H1 (cell line): ENCODE measurements at regions not wholly inside any gene's neighbourhood (a gene's known extent, or its start where the extent isn't known, plus 50 kb on each side); places are given as distances from the start of the nearest gene placed in this dataset.

ENCODE experiments used
- CTCF ChIA-PET: fragments of 300-600 bp; sonication (Branson Sonifier 250); formaldehyde crosslinking; loops from one replicate; lab custom pipeline; 2021; ENCODE audit not compliant: partially characterized antibody; lab: Charles Lee
- POLR2A ChIA-PET: fragments of 300-600 bp; sonication (Branson Sonifier 250); formaldehyde crosslinking; loops from one replicate; lab custom pipeline; 2021; ENCODE audit warnings: inconsistent platforms; ENCODE audit not compliant: partially characterized antibody; lab: Charles Lee
- DNase-seq, 2 experiments: peaks; one replicate each; pipeline versions ENCODE4 v3.0.0 to v3.0.0-alpha.2; 2010 to 2022; ENCODE audit warnings: low spot score in 2 of 2, low read depth in 1 of 2, mixed read lengths in 1 of 2
- FAIRE-seq: peaks from 2 replicates; lab custom pipeline; 2011; peaks lifted over from hg19 to GRCh38; lab: Jason Lieb, UNC
- H2AFZ ChIP-seq: 2 replicates; pipeline ENCODE4 v1.8.1; 2012; ENCODE audit warnings: low read length, inconsistent platforms
- H2AK5ac ChIP-seq: 2 replicates; pipeline ENCODE4 v1.6.1; 2013; ENCODE audit warnings: low read depth, low read length
- H2BK120ac ChIP-seq: replicated peaks from 2 replicates; pipeline ENCODE3; 2013; ENCODE audit warnings: low read depth, low read length, inconsistent platforms
- H2BK12ac ChIP-seq: 2 replicates; pipeline ENCODE4 v1.6.1; 2013; ENCODE audit warnings: low read depth, low read length
- H2BK15ac ChIP-seq: 2 replicates; pipeline ENCODE4 v1.6.1; 2013; ENCODE audit warnings: low read length
- H2BK20ac ChIP-seq: 2 replicates; pipeline ENCODE4 v1.6.1; 2013; ENCODE audit warnings: low read length
- H2BK5ac ChIP-seq: 2 replicates; pipeline ENCODE4 v1.6.1; 2013; ENCODE audit warnings: low read depth, low read length
- H3K14ac ChIP-seq: 2 replicates; pipeline ENCODE4 v1.6.1; 2013; ENCODE audit warnings: inconsistent platforms; ENCODE audit not compliant: insufficient read length
- H3K18ac ChIP-seq: 2 replicates; pipeline ENCODE4 v1.6.1; 2013; ENCODE audit warnings: low read length; ENCODE audit errors: extremely low read depth
- H3K23ac ChIP-seq: 2 replicates; pipeline ENCODE4 v1.6.1; 2013; ENCODE audit warnings: inconsistent platforms; ENCODE audit not compliant: insufficient read length
- H3K23me2 ChIP-seq: 2 replicates; pipeline ENCODE4 v1.6.1; 2013; ENCODE audit warnings: low read depth, low read length
- H3K27ac ChIP-seq: 2 replicates; pipeline ENCODE4 v1.6.1; 2011; ENCODE audit warnings: low read depth, low read length, inconsistent platforms
- H3K27me3 ChIP-seq, 4 experiments: replicated peaks in 1 of 4; 1 replicate in 1 of 4; 2 replicates in 3 of 4; pipeline versions ENCODE4 v1.6.1 to v1.8.1; 2011 to 2013; ENCODE audit warnings: low read length in 3 of 4, mild to moderate bottlenecking in 3 of 4, inconsistent platforms in 2 of 4, mixed read lengths in 2 of 4, moderate library complexity in 1 of 4; ENCODE audit not compliant: control insufficient read depth in 3 of 4, insufficient read depth in 3 of 4; ENCODE audit errors: extremely low read depth in 1 of 4
- H3K36me3 ChIP-seq, 4 experiments: 2 replicates each; pipeline versions ENCODE4 v1.6.1 to v1.8.1; 2011 to 2013; ENCODE audit warnings: mild to moderate bottlenecking in 4 of 4, low read length in 3 of 4, moderate library complexity in 2 of 4, control low read depth in 1 of 4, inconsistent platforms in 1 of 4; ENCODE audit not compliant: insufficient read depth in 4 of 4, control insufficient read depth in 2 of 4
- H3K4ac ChIP-seq: replicated peaks from 2 replicates; pipeline ENCODE3; 2013; ENCODE audit warnings: low read length, low read depth, mixed read lengths, inconsistent platforms; ENCODE audit not compliant: insufficient read length
- H3K4me1 ChIP-seq, 4 experiments: replicated peaks in 1 of 4; 1 replicate in 1 of 4; 2 replicates in 3 of 4; pipeline versions ENCODE4 v1.6.1 to v1.8.1; 2011 to 2013; ENCODE audit warnings: low read length in 3 of 4, inconsistent platforms in 2 of 4, mixed read lengths in 1 of 4; ENCODE audit not compliant: insufficient read depth in 4 of 4, control insufficient read depth in 3 of 4
- H3K4me2 ChIP-seq, 2 experiments: 2 replicates each; pipeline versions ENCODE4 v1.6.1 to v1.8.1; 2011 to 2013; ENCODE audit warnings: low read depth in 2 of 2, low read length in 2 of 2, control low read depth in 1 of 2, inconsistent platforms in 1 of 2, mild to moderate bottlenecking in 1 of 2; ENCODE audit not compliant: insufficient read depth in 1 of 2
- H3K4me3 ChIP-seq, 4 experiments: fragments of 200-600, 300-600 bp in 1 of 4; sonication (generic), shearing (Covaris generic), sonication (Bioruptor Twin) in 1 of 4; 2 replicates each; pipeline versions ENCODE4 v1.5.1 to v1.8.1; 2011 to 2016; ENCODE audit warnings: low read length in 4 of 4, low read depth in 3 of 4, control low read depth in 2 of 4, inconsistent platforms in 2 of 4, mild to moderate bottlenecking in 2 of 4, mixed read lengths in 1 of 4, moderate library complexity in 1 of 4; ENCODE audit not compliant: insufficient read depth in 2 of 4; ENCODE audit errors: extremely low read depth in 1 of 4
- H3K56ac ChIP-seq: replicated peaks from 2 replicates; pipeline ENCODE3; 2013; ENCODE audit warnings: low read depth, mild to moderate bottlenecking, mixed read lengths, low read length, inconsistent platforms; ENCODE audit not compliant: insufficient read length
- H3K79me1 ChIP-seq: 2 replicates; pipeline ENCODE4 v1.6.1; 2013; ENCODE audit warnings: low read depth, low read length, control low read depth
- H3K79me2 ChIP-seq, 2 experiments: 2 replicates each; pipeline versions ENCODE4 v1.6.1 to v1.8.1; 2012 to 2013; ENCODE audit warnings: low read length in 2 of 2, mild to moderate bottlenecking in 2 of 2, inconsistent platforms in 1 of 2; ENCODE audit not compliant: insufficient read depth in 2 of 2, control insufficient read depth in 1 of 2
- H3K9ac ChIP-seq, 4 experiments: replicated peaks in 1 of 4; 1 replicate in 1 of 4; 2 replicates in 3 of 4; pipeline versions ENCODE4 v1.6.1 to v1.8.1; 2011 to 2013; ENCODE audit warnings: low read depth in 3 of 4, low read length in 3 of 4, control low read depth in 2 of 4, mild to moderate bottlenecking in 2 of 4, moderate library complexity in 2 of 4, inconsistent platforms in 1 of 4; ENCODE audit errors: extremely low read depth in 1 of 4
- H3K9me3 ChIP-seq, 2 experiments: 2 replicates each; pipeline versions ENCODE4 v1.6.1 to v1.8.1; 2012 to 2013; ENCODE audit warnings: mild to moderate bottlenecking in 2 of 2, moderate library complexity in 2 of 2, control low read depth in 1 of 2, inconsistent platforms in 1 of 2, low read depth in 1 of 2, low read length in 1 of 2, mixed read lengths in 1 of 2; ENCODE audit not compliant: insufficient read depth in 2 of 2
- H4K20me1 ChIP-seq, 2 experiments: replicated peaks in 1 of 2; 2 replicates each; pipeline versions ENCODE3 to v1.8.1; 2011 to 2013; ENCODE audit warnings: inconsistent platforms in 2 of 2, low read length in 2 of 2, mild to moderate bottlenecking in 1 of 2; ENCODE audit not compliant: insufficient read depth in 2 of 2, control insufficient read depth in 1 of 2
- H4K5ac ChIP-seq: 2 replicates; pipeline ENCODE4 v1.6.1; 2013; ENCODE audit warnings: low read length, low read depth, mixed read lengths, inconsistent platforms; ENCODE audit not compliant: insufficient read length
- H4K8ac ChIP-seq: 2 replicates; pipeline ENCODE4 v1.8.0; 2013; ENCODE audit warnings: mild to moderate bottlenecking, moderate library complexity, low read length, inconsistent platforms; ENCODE audit not compliant: insufficient read depth; ENCODE audit errors: extremely low read depth
- H4K91ac ChIP-seq: replicated peaks from 2 replicates; pipeline ENCODE3; 2013; ENCODE audit warnings: low read length, mixed read lengths, inconsistent platforms; ENCODE audit not compliant: insufficient read length
- CBX5 ChIP-seq: fragments of 300-800, 300-1000 bp; sonication (generic); IDR thresholded peaks from 2 replicates; pipeline ENCODE4 v1.7.1; 2016; ENCODE audit warnings: antibody characterized with exemption, low read length, low read depth
- MAFK ChIP-seq: IDR thresholded peaks from 2 replicates; pipeline ENCODE4 v1.6.1; 2012; ENCODE audit warnings: low read depth, mild to moderate bottlenecking, improper control_type of control experiment, low read length
- WGBS, 2 experiments: shearing (Covaris generic) in 1 of 2; methylation state at CpG; one replicate each; pipeline versions ENCODE4 v1.1.6 to v1.1.7; 2013 to 2015; ENCODE audit warnings: low lambda C conversion rate in 2 of 2, mixed read lengths in 2 of 2, inconsistent platforms in 1 of 2, low coverage in 1 of 2, missing lambda C conversion rate in 1 of 2; ENCODE audit not compliant: insufficient replicate concordance in 2 of 2, insufficient coverage in 1 of 2, insufficient read length in 1 of 2; ENCODE audit errors: extremely low coverage in 1 of 2, missing lambda C conversion rate in 1 of 2; 5-methylcytosine and 5-hydroxymethylcytosine counted together

DNA sequence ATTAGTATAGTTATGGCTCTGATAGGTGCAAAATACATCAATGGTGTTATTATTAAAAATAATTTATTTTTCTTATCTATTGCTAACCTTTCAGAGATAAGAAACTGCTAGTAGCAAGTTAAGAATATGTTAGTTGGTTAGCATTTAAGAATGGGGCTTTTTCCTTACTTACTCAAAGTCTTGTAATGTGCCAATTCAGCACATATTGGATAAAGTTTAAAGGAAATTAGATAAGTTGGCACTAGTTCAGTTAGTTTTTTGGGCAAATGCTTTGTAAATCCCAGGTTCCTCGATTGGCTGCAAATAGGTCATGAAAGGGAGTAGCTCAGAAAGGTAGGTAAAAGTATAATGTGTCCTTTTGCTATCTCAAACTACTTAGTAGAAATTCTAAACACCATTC is 2806.7 kb downstream of the PCDH9 start:
- ChIA-PET CTCF (no interaction called here), POLR2A (no interaction called here)
- no peaks in the 10 kb centered on the region for H3K36me3 ChIP-seq
- no peaks in the 10 kb centered on the region for H3K23me2 ChIP-seq
- no peak overlapping the region for H3K23ac ChIP-seq
- no peak overlapping the region for H3K9ac ChIP-seq
- no peaks in the 10 kb centered on the region for H3K79me1 ChIP-seq
- no peak overlapping the region for H3K27ac ChIP-seq
- H3K4me3 ChIP-seq: no peak overlapping the region
- H4K20me1 ChIP-seq: no peaks in the 10 kb centered on the region
- no peak overlapping the region for H3K4ac ChIP-seq
- no peaks in the 10 kb centered on the region for H3K27me3 ChIP-seq
- no peak overlapping the region for H4K8ac ChIP-seq
- FAIRE-seq: no peak
- DNase-seq: no peak
- no peak overlapping the region for H3K18ac ChIP-seq
- H3K56ac ChIP-seq: no peak overlapping the region
- H2AK5ac ChIP-seq: no peak overlapping the region
- no peak for TF ChIP-seq CBX5
- TF ChIP-seq MAFK: peak; percentile 8; the same call in 1 of the 2 replicates
- H2AFZ ChIP-seq: no peak overlapping the region
- no peaks in the 10 kb centered on the region for H3K4me1 ChIP-seq
- H4K91ac ChIP-seq: no peak overlapping the region
- no peak overlapping the region for H2BK5ac ChIP-seq
- H4K5ac ChIP-seq: no peak overlapping the region
- H3K4me2 ChIP-seq: no peak overlapping the region
- H3K79me2 ChIP-seq: no peaks in the 10 kb centered on the region
- H2BK12ac ChIP-seq: no peak overlapping the region
- H2BK20ac ChIP-seq: no peak overlapping the region
- WGBS, 2 experiments: 88% methylated on average over 1 of the region's 1 CpG; no CpG with 5 or more reads in 1 of the 2 experiments
- H3K14ac ChIP-seq: no peak overlapping the region
- H2BK120ac ChIP-seq: no peak overlapping the region
- H3K9me3 ChIP-seq: no peaks in the 10 kb centered on the region
- no peak overlapping the region for H2BK15ac ChIP-seq
